HG02885 (cell line): ENCODE measurements at regions not wholly inside any gene's neighbourhood (a gene's known extent, or its start where the extent isn't known, plus 50 kb on each side); places are given as distances from the start of the nearest gene placed in this dataset.
"Not testable (repeated sequence)": the region's sequence is repeated elsewhere in the genome, so short reads cannot be mapped to it uniquely, and the experiment has no call there.

ENCODE experiments used
- ATAC-seq: cut with Tn5 transposase; IDR thresholded peaks from one replicate; pipeline ENCODE4 v1.9.1; 2021; ENCODE audit warnings: mild to moderate bottlenecking; ENCODE audit not compliant: unreplicated experiment, poor library complexity

GRCh38 chr9:115675834-115676233 is 477.8 kb upstream of the PAPPA start:
- ATAC-seq, result no peak

GRCh38 chr9:115680231-115680630 is 473.4 kb upstream of the PAPPA start:
- no peak for ATAC-seq

GRCh38 chr9:115681585-115681984 is 472.0 kb upstream of the PAPPA start:
- ATAC-seq, result no peak

- no peak for ATAC-seq
Measured at GRCh38 chr9:115686069-115686468, 467.5 kb upstream of the PAPPA start.

GRCh38 chr9:115687356-115687755 is 466.2 kb upstream of the PAPPA start:
- no peak for ATAC-seq

GRCh38 chr9:115689331-115689730 is 464.3 kb upstream of the PAPPA start:
- no peak for ATAC-seq

- ATAC-seq, result no peak
Measured at GRCh38 chr9:115690786-115691496, 462.6 kb upstream of the PAPPA start.

- ATAC-seq, result no peak
Measured at GRCh38 chr9:115691693-115692092, 461.9 kb upstream of the PAPPA start.

- ATAC-seq, result not testable (repeated sequence)
Measured at GRCh38 chr9:115692868-115693267, 460.7 kb upstream of the PAPPA start.

- ATAC-seq, result no peak
Measured at GRCh38 chr9:115694014-115694413, 459.6 kb upstream of the PAPPA start.

GRCh38 chr9:115694991-115695390 is 458.6 kb upstream of the PAPPA start:
- ATAC-seq, result no peak

- no peak for ATAC-seq
Measured at GRCh38 chr9:115712981-115713380, 440.6 kb upstream of the PAPPA start.

GRCh38 chr9:115715666-115716065 is 437.9 kb upstream of the PAPPA start:
- ATAC-seq, result no peak

- ATAC-seq, result no peak
Measured at GRCh38 chr9:115717298-115717697, 436.3 kb upstream of the PAPPA start.

GRCh38 chr9:115717711-115718173 is 435.8 kb upstream of the PAPPA start:
- no peak for ATAC-seq

GRCh38 chr9:115730396-115730795 is 423.2 kb upstream of the PAPPA start:
- ATAC-seq, result no peak

GRCh38 chr9:115730845-115731244 is 422.7 kb upstream of the PAPPA start:
- no peak for ATAC-seq

GRCh38 chr9:115733318-115734110 is 420.1 kb upstream of the PAPPA start:
- ATAC-seq, result no peak

- ATAC-seq, result no peak
Measured at GRCh38 chr9:115739096-115739875, 414.3 kb upstream of the PAPPA start.

GRCh38 chr9:115740986-115741385 is 412.6 kb upstream of the PAPPA start:
- ATAC-seq, result no peak
